ENCODE measurements at regions not wholly inside any gene's neighbourhood (a gene's known extent, or its start where the extent isn't known, plus 50 kb on each side); places are given as distances from the start of the nearest gene placed in this dataset.

DNA sequence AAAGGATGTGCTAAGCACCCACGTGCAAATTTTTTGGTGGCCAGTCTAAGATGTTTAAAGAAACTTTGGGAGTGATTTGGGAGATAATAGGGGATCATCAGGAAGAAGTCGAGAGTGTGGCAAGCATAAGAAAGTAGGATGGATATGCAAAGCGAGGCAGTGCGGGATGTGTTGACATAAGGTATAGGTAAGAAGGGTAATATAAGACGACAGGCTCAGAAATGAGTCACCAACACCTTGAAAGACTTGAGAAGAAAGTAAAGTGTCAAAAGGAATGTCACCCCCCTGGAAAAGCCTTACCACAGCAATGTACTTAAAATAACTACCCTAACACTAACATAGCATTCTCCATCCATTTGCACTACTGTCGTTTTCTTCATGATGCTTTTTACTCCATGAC, 69.8 kb upstream of the BMP2K start:
- TF ChIP-seq, protein P1, sequence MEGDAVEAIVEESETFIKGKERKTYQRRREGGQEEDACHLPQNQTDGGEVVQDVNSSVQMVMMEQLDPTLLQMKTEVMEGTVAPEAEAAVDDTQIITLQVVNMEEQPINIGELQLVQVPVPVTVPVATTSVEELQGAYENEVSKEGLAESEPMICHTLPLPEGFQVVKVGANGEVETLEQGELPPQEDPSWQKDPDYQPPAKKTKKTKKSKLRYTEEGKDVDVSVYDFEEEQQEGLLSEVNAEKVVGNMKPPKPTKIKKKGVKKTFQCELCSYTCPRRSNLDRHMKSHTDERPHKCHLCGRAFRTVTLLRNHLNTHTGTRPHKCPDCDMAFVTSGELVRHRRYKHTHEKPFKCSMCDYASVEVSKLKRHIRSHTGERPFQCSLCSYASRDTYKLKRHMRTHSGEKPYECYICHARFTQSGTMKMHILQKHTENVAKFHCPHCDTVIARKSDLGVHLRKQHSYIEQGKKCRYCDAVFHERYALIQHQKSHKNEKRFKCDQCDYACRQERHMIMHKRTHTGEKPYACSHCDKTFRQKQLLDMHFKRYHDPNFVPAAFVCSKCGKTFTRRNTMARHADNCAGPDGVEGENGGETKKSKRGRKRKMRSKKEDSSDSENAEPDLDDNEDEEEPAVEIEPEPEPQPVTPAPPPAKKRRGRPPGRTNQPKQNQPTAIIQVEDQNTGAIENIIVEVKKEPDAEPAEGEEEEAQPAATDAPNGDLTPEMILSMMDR (IDR thresholded peaks at IDR 0.05), result no peak
- TF ChIP-seq SMC3 (IDR thresholded peaks at IDR 0.05) (no peak), BHLHE40 (IDR thresholded peaks at IDR 0.05; ENCODE audit: low read depth, low read length) (no peak), MAX (IDR thresholded peaks at IDR 0.05) (no peak), JUN (IDR thresholded peaks at IDR 0.05) (no peak), HMGXB4 (CRISPR knock-in tag; IDR thresholded peaks at IDR 0.05; ENCODE audit: borderline replicate concordance) (no peak), POLR2A (IDR thresholded peaks at IDR 0.05; ENCODE audit: low read length) (no peak), TP53 (CRISPR knock-in tag; IDR thresholded peaks at IDR 0.05) (no peak), EP300 (IDR thresholded peaks at IDR 0.05) (no peak)
